ENCODE measurements at regions not wholly inside any gene's neighbourhood (a gene's known extent, or its start where the extent isn't known, plus 50 kb on each side); places are given as distances from the start of the nearest gene placed in this dataset.

GRCh38 chr3:80116281-80116680, 348.5 kb upstream of the ROBO1 start:
- DNase-seq = no peak

- no peak for DNase-seq
Observed at GRCh38 chr3:80114694-80115093, 346.9 kb upstream of the ROBO1 start.

GRCh38 chr3:80113331-80113730, 345.5 kb upstream of the ROBO1 start:
- DNase-seq = no peak

- DNase-seq = no peak
Observed at GRCh38 chr3:80099559-80100066, 331.8 kb upstream of the ROBO1 start.

DNA sequence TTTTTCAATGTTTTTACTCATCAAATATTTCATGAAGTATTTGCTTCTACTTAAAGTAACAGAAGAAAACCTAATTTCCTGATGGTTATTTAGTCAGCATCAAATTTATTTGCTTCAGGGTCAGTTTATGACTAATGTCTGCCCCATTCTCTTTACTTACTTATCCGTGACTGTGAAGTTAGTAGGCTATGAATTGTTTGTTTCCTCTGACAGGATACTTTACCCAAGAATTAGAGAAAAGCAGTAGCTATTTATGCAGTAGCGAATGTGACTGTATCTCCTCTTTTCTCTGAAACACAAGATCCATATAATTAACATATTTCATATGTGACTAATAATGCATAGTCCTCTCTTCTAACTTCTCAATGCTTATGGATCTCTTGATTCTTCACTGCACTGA, 329.9 kb upstream of the ROBO1 start:
- DNase-seq = no peak

DNA sequence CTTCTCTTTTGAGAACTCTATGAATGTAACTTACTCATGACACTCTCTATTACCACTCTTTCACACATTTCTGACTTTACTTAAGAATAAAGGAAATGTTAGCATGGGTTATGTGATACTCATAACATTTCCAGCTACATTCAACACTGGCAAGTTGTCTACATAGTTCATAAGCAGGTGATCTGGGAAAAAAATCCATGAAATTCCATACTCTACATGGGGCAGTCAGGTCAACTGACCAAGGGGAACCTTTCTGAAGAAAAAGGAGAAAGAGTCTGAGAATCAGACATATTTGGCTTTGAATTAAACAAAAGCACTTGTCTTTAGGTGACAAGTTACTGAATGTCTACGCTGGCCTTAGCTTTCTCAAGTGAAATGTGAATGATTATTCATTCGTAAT, 329.1 kb upstream of the ROBO1 start:
- DNase-seq = no peak

DNA sequence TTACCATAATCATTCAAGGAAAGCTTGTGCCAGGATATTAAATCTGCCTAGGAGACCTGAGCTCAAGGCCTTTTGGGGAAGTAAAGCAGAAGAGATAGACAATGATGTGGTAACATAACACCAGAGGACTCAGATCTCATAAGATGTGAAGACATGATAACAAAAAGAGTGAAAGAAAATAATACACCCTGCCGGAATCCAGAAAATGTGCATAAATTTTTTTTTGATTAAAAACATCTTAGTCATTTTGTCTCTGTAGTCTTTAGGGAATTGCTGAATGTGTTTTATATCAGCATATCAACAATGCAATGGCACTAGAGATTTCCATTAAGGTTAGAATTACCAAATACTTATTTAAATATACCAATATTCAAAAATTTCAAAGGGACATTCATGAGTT, 326.8 kb upstream of the ROBO1 start:
- DNase-seq = no peak

DNA sequence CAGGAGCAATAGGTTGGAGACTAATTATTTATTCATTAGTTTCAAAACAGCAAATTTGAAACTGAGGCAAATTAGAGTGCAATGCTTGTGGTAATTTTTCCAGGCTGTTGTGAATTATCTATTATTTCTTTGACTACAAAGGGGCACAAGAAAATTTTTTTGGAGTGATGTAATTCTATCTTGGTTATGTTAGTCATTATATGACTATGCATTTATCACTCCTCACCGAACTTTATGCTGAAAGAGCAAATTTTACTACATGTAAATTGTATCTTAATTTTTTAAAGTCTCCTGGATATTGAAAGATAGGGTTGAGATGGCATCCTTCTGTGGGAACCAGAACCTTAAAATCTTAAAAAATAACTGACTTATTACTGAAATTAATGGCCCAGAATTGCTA, 320.0 kb upstream of the ROBO1 start:
- no peak for DNase-seq

GRCh38 chr3:80086426-80086825, 318.6 kb upstream of the ROBO1 start:
- no peak for DNase-seq

- DNase-seq = no peak
Observed at GRCh38 chr3:80079886-80080285, 312.1 kb upstream of the ROBO1 start.

DNA sequence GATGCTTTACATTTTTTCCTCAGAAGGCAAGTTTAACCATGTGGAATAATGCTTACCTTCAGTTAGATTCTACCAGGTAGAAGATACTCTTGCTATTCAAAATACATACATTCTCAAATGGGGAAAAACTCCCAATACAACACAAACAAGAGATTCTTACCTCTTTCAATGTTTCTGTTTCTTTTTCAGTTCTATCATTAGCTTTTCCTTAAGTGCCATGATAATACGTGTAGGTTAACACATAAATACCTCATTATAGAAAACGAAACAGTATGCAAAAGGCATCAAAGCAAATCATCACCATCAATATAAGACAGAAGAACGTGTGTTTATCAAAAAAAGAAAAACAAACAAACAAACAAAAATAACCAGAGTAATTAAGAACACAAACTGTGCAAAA, 300.7 kb upstream of the ROBO1 start:
- no peak for DNase-seq

DNA sequence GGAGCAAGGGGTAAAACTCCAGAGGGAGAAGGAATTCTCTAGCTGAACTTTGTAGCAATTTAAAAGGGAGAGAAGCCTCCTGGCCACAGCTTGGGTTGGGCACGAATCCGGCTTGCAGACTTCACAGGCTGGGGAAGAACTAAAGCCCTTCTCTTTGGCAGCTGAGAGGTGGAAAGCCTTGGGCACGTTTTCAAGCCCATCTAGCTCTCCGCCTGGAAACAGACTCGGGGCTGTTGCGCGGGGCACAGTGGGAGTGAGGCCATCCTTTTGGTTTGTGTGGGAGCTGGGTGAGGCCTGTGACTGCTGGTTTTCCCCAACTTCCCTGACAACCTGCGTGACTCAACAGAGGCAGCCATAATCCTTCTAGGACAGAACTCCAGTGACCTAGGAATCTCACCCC, 295.7 kb upstream of the ROBO1 start:
- DNase-seq = no peak

GRCh38 chr3:80060664-80061063, 292.9 kb upstream of the ROBO1 start:
- DNase-seq = no peak

- no peak for DNase-seq
Observed at GRCh38 chr3:80055306-80055705, 287.5 kb upstream of the ROBO1 start.

DNA sequence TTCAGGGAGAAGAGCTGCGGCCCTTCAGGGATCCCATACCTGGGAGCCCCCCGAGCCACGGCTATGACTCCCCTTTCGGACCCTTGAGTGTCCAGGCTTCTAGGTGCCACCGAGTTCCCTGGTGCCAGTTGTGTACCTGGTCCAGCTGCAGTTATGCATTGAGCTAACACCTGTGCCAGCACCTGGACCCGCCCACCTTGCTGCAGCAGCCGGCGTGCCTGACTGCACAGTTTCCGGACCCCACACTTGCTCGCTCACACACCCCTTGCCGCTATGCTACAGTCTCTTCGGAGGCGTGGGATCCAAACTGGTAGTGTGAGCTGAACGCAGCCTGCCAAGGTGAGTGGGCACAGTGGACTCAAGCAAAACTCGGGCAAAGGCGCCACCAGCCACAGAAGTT, 284.5 kb upstream of the ROBO1 start:
- no peak for DNase-seq

- DNase-seq = no peak
Observed at GRCh38 chr3:80051602-80051962, 283.8 kb upstream of the ROBO1 start.

GRCh38 chr3:80050826-80051601, 283.2 kb upstream of the ROBO1 start:
- DNase-seq = no peak

DNA sequence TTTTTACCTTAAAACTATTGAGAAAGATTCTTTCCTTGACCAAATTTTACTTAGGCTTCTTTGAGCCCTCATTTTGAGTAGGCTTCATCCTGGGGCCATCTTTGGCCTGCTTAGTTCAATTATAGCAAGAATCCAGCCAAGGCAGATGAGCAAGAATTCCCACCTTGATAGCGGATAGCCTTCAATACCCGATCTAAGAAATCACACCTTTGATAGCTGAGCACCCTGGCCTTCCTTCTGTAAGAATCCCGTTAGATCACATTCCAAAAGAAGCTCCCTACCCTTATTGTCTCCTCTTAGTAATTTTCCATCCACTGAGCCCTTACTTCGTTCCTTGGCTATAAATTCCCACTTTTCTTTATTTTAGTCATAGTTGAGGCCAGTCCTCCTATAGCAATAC, 275.4 kb upstream of the ROBO1 start:
- DNase-seq = no peak

DNA sequence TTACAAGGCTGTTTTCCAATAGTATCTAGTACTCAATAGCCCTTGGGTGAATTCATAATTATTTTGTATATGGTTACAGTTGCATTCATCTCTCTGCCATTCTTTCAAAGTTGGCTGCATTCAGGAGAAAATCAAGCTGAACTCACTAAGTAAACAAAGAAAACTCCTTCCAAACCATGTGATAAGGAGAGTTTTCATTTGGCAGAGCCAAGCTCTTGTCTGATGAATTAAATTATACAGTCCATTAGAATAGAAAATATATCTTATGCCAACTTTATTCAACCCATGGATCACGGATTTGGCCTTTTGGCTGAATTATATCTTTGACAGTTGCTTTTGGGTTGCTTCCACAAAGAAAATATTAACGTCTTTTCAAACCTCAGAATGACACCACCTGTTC, 272.3 kb upstream of the ROBO1 start:
- DNase-seq = no peak

DNA sequence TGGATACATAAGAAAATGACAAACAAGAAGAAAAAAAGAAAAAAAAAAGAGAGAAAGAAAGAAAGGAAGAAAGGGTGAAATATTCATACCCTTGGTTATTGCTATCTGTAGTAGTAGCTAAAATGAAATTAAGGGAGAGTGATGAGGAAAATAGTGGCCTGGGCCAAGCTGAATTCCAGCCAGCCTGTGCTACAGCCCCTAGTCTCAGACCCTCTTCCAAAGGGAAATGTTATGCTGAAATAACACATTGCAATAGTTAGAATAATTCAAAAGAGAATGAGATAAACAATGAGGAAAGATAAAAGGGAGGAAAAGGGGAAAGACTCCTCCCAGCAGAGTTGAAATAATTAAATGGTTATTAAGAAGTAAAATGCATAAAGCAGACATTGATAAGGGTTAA, 268.4 kb upstream of the ROBO1 start:
- DNase-seq = no peak

DNA sequence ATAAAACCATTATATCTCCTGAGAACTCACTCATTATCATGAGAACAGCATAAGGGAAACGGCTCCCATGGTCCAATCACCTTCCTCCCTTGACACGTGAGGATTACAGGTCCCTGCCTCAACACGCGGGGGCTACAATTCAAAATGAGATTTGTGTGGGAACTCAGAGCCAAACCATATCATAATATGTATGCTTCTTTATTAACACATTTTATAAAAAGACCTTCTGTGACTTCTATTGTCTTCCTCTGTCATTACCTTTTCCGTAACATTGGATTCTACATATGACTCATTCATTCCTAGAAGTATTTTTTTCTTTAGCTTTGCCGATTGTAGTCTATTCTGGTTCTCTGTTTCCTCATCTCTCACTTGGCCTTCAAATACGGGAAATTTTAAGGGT, 267.2 kb upstream of the ROBO1 start:
- no peak for DNase-seq

GRCh38 chr3:80023010-80023409, 255.2 kb upstream of the ROBO1 start:
- no peak for DNase-seq

GRCh38 chr3:80018375-80018774, 250.6 kb upstream of the ROBO1 start:
- no peak for DNase-seq

GRCh38 chr3:80017369-80017768, 249.6 kb upstream of the ROBO1 start:
- no peak for DNase-seq

DNA sequence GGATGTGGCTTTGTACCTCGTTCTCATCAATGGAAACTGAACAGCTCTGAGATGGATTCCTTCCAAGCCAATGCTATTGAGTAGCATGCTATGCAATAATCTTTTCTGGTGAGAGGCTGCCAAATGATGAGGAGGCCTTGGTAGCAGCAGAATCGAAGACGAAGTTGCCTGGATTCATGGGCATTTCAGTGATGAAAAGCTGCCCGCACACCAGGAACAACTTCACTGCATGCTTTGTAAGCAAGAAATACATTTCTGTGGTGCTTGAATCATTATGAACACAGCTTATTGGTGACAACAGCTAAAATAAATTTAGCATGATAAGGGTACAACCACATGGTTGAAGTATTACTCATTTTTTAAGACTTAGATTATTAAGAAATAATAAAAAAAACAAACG, 246.8 kb upstream of the ROBO1 start:
- DNase-seq = no peak
